VCaP (cell line): ENCODE measurements at regions not wholly inside any gene's neighbourhood (a gene's known extent, or its start where the extent isn't known, plus 50 kb on each side); places are given as distances from the start of the nearest gene placed in this dataset.

Experiments
- H3K27ac ChIP-seq: fragments of 450-650 bp; 2 replicates; pipeline ENCODE4 v1.5.1; 2017
- TF ChIP-seq, protein P1 (sequence below): fragments of 450-650 bp; conservative IDR thresholded peaks from 2 replicates; pipeline ENCODE4 v1.5.1; 2017; ENCODE audit warnings: mild to moderate bottlenecking, moderate library complexity

DNA sequence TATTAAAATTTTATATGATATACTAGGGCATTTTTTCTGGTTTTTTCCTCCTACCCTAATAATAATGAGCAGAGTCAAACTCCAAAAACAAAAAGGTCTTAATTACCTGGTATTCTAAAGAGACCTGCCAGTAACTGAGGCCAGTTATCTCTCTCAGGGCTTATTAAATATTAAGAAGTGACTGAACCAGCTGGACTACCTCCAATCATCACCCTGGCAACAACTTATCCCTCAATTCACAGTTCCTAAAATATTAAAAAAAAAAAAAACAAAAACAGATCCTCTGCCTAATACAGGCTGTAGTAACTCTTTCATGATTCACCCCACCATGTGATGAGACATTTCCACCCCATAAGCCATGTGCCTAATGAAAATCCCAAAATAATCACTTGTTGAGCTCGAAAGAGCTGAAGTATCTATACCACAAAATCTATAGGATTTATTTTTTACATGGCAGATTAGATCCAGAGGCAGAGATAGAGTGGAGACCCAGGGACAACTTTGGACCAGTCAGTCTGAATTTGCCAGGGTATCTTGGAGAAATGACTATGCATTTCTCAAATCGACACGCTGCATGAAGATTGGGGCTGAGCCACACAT, 698.0 kb downstream of the FAT4 start:
- H3K27ac ChIP-seq = no peak overlapping the region
- TF ChIP-seq, protein P1, sequence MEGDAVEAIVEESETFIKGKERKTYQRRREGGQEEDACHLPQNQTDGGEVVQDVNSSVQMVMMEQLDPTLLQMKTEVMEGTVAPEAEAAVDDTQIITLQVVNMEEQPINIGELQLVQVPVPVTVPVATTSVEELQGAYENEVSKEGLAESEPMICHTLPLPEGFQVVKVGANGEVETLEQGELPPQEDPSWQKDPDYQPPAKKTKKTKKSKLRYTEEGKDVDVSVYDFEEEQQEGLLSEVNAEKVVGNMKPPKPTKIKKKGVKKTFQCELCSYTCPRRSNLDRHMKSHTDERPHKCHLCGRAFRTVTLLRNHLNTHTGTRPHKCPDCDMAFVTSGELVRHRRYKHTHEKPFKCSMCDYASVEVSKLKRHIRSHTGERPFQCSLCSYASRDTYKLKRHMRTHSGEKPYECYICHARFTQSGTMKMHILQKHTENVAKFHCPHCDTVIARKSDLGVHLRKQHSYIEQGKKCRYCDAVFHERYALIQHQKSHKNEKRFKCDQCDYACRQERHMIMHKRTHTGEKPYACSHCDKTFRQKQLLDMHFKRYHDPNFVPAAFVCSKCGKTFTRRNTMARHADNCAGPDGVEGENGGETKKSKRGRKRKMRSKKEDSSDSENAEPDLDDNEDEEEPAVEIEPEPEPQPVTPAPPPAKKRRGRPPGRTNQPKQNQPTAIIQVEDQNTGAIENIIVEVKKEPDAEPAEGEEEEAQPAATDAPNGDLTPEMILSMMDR = no peak

DNA sequence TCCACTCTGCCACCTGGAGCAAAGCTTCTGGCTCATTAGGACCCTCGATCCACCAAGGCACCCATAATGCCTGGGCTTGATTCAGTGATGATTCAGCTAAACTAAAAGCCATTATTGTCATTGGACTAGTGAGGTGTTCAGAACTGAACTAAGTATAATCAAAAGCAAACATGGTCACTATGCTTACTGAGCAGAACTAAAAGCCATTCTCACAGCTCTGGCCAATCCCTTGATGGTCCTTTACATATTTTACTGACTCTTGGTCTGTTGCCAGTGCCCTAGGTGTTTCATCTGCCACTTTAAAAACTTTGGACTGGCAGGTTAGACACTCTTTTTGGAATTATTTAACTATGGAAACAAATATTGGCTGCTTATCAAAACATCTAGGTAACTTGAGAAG, 703.5 kb downstream of the FAT4 start:
- no peak overlapping the region for H3K27ac ChIP-seq
- TF ChIP-seq, protein P1 = no peak

DNA sequence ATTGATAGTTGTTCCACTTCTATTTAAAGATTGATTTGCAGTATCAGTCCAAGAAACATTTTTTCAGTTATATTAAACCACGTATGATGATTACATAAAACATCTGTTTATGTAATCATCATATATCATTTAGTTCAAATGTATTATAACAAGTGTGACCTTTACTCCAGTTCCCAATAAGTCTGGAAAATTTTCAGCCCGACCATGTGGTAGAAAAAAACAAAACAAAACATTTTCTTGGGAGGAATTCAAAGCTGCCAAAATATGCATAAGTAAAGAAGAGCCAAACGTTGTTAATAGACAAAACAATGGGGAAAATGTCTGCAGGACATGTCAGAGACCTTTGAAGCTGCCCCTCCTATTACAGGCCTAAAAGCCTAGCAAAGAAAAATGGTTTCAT, 709.1 kb downstream of the FAT4 start:
- TF ChIP-seq, protein P1 = no peak
- no peak overlapping the region for H3K27ac ChIP-seq

DNA sequence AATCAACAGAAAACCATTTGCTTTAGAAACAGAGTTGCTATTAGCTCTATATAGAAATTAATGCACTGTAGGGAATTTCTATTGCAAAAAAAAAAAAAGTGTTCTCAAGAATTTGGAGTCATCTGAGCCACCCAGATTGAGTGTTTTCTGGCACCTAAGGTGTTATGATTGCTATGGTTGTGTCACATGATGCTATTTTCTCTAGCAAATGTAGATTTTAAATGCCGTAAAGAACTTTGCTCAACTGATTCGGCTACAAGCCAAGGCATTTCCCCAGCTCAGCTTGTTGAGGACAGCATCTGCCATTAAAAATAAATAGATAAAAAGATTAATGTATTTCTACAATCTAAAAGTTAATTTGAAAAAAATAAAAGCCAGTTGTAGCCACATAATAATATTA, 712.8 kb downstream of the FAT4 start:
- no peak overlapping the region for H3K27ac ChIP-seq
- TF ChIP-seq, protein P1 = no peak

DNA sequence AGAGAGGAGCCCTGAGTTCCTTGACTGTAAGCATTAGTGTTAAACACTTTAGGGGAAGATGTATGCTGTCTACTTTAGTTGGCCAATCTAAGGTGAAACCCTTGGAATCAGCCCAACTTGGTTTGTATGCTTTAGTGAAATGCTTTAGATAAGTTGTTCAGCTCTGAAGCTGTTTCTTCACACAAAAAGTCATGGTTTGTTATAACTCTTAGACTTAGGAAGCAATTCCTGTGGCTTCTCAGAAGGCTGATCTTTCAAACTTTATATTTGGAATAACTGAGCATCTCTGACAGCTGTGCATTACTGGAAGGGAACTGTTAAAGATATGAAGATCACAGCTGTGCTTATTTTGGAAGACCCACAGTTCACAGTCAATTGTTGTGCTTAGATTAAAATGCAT, 714.1 kb downstream of the FAT4 start:
- TF ChIP-seq, protein P1 = no peak
- H3K27ac ChIP-seq = no peak overlapping the region

DNA sequence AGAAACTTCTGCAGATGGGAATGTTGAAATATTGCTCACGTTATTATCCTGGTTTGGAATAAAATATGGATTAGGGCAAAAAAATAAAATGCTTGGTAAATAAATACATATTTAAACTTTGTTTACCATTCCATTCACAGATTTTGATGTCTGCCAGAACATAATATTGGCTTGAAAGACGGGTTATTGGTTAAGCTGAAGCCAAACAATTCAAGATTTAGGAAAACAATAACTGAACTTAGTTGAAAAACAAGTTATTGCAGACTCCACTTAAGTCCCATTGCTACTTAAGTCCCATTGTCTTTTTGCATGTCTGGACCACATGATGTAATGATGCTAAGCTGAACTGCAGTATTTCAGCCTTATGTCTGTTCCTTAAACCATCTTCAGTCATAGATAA, 722.5 kb downstream of the FAT4 start:
- no peak overlapping the region for H3K27ac ChIP-seq
- TF ChIP-seq, protein P1 = no peak

DNA sequence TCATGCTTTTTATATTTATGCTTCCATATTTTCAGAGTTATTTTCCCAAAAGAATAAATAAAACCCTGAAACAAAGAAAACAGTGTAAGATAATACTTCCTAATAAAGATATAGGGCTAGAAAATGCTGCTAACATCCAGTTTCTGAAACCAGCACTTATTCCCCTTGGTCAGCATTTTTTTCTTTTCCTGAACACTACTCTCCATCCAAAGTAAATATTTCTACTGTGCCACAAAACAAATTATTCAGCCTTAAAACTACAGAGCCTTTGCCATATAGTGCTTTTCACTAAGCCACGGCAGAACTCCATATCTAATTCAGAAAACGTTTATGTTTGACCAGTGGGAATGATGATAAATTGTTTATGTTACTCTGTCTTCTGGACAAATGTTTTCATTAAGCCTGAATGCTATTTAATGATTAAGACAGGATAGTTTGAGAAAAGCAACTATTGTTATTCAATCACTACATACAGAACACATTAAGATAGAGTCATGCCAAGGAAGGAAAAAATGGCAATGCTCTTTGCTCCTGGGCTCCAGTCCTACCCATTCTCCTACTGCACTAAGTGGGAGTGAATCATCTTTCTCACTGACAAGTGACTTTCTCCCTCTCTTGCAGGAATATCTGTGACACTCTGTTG, 723.9 kb downstream of the FAT4 start:
- no peak overlapping the region for H3K27ac ChIP-seq
- TF ChIP-seq, protein P1 = no peak
